Progenitor cell of endocrine pancreas (in vitro differentiated cells): ENCODE measurements at regions not wholly inside any gene's neighbourhood (a gene's known extent, or its start where the extent isn't known, plus 50 kb on each side); places are given as distances from the start of the nearest gene placed in this dataset.

Source experiments
- DNase-seq: peaks from one replicate; pipeline ENCODE4 v3.0.0; 2021; ENCODE audit warnings: low spot score; ENCODE audit not compliant: unreplicated experiment
- H3K27ac Mint-ChIP-seq: 2 replicates; pipeline ENCODE4 v1.8.0; 2021; ENCODE audit warnings: mild to moderate bottlenecking, moderate library complexity, mixed read lengths
- H3K27me3 Mint-ChIP-seq: 2 replicates; pipeline ENCODE4 v1.8.0; 2021; ENCODE audit warnings: mixed read lengths
- H3K36me3 Mint-ChIP-seq: 2 replicates; pipeline ENCODE4 v1.8.0; 2022; ENCODE audit warnings: mixed read lengths; ENCODE audit not compliant: insufficient read depth
- H3K4me1 Mint-ChIP-seq: 2 replicates; pipeline ENCODE4 v1.8.0; 2021; ENCODE audit warnings: low read depth, mixed read lengths
- H3K4me3 Mint-ChIP-seq: 2 replicates; pipeline ENCODE4 v1.8.0; 2021; ENCODE audit warnings: low read depth, mild to moderate bottlenecking, moderate library complexity, mixed read lengths
- H3K9me3 Mint-ChIP-seq: 2 replicates; pipeline ENCODE4 v1.8.0; 2021; ENCODE audit warnings: low read depth, mixed read lengths
- TF ChIP-seq, protein P1 (sequence below): fragments of 200-600 bp; sonication (generic); IDR thresholded peaks from one replicate; pipeline ENCODE4 v1.5.0; 2021; ENCODE audit warnings: antibody characterized with exemption, mild to moderate bottlenecking; ENCODE audit not compliant: unreplicated experiment

DNA sequence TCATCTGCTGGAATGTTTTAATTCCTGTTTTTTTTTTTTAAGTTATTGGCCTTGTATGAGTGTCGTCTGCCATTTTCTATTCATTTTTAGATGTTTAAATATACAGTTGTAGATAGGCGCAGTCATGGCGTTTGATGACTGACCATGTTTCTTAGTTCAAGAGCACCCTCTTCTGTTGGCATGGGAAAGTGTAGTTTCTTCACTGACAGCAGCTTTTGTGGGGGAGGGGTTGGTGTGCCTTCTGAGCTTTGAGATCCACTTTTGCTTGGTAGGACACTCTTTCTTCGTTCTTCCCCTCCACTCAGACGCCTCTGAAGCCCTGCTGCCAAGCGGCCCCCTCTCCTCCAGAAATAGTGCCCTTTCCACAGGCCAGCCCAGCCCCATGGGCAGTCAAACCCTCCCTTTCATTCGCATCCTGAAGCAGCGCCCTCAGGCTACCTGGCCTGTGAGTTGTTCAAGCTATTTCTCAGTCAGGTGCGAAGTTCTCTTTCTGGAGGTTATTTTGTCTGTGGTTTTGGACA lies 492.0 kb downstream of the TNS1 start:
- TF ChIP-seq, protein P1, sequence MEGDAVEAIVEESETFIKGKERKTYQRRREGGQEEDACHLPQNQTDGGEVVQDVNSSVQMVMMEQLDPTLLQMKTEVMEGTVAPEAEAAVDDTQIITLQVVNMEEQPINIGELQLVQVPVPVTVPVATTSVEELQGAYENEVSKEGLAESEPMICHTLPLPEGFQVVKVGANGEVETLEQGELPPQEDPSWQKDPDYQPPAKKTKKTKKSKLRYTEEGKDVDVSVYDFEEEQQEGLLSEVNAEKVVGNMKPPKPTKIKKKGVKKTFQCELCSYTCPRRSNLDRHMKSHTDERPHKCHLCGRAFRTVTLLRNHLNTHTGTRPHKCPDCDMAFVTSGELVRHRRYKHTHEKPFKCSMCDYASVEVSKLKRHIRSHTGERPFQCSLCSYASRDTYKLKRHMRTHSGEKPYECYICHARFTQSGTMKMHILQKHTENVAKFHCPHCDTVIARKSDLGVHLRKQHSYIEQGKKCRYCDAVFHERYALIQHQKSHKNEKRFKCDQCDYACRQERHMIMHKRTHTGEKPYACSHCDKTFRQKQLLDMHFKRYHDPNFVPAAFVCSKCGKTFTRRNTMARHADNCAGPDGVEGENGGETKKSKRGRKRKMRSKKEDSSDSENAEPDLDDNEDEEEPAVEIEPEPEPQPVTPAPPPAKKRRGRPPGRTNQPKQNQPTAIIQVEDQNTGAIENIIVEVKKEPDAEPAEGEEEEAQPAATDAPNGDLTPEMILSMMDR = peak; percentile 85
- Mint-ChIP-seq H3K4me1 (peaks cover 26% of the 10 kb centered on the region), H3K27me3 (no peaks in the 10 kb centered on the region), H3K36me3 (no peaks in the 10 kb centered on the region), H3K4me3 (no peak overlapping the region), H3K27ac (peak overlapping the region; percentile 46), H3K9me3 (peaks cover 3% of the 10 kb centered on the region)
- DNase-seq = peak; percentile 28

DNA sequence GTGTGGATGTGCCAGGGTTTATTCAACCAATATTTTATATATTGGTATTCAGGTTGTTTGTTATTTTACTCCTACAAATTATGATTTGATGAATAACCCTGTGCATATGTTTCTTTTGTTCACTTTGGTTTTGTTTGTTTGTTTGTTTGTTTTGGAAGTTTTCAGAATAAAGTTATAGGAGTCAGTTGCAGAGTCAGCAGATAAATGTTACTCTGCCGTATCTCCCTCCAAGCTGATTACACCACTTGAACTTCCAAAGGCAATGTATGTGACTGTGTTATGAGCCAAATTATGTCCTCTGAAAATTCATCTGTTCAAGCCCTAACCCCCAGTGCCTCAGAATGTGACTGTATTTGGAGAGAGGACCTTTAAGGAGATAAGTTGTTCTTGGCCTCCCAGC lies 497.5 kb downstream of the TNS1 start:
- TF ChIP-seq, protein P1 = no peak
- Mint-ChIP-seq H3K36me3 (no peaks in the 10 kb centered on the region), H3K4me1 (peaks cover 5% of the 10 kb centered on the region), H3K27me3 (no peaks in the 10 kb centered on the region), H3K9me3 (peaks cover 3% of the 10 kb centered on the region), H3K27ac (no peak overlapping the region), H3K4me3 (no peak overlapping the region)
- DNase-seq = no peak

DNA sequence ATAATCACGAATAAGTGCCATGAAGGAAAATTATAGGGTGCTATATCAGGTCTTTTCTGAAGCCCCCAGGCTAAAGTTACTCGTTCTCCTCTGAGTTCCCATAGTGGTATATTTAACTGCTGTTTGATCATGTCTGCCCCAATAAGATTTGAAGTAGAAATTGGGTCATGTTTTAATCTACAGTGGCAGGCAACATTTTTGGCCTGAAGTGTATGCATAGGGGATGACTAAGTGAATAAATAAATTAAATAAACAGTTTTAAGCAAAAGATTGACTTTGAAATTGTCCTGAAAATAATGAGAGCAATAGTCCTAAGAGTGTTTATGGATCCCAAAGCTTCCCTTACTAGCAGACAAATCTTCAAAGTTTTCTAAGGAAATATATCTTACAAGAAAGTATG lies 500.9 kb downstream of the TNS1 start:
- no peaks in the 10 kb centered on the region for H3K9me3 Mint-ChIP-seq
- TF ChIP-seq, protein P1 = no peak

DNA sequence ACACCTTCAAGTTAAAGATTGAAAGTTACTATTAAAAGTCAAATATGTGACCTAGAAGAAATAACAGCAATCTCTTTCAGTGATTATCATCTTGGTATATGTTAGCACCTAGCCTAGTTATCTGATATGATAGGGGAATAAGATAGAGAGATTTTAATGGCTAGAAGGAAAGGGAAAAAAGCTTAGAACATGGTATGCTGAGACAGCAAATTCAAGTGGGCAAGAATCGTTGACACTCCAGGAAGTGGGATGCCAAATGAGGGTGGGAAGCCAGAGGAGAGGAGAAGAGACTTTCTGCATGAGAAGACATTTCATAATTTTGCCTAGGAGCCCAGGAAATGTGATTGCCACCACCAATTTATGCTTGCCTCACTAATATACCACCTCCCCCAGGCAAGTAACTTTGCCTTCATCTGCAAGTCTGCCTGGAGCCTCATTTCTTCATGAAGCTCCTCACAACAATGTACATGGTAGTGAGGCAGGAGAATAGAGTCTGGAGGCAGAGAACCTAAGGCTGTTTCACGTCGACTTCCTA lies 504.9 kb downstream of the TNS1 start:
- peaks cover 4% of the 10 kb centered on the region for H3K9me3 Mint-ChIP-seq
- H3K36me3 Mint-ChIP-seq = peaks cover 1% of the 10 kb centered on the region
- H3K27me3 Mint-ChIP-seq = no peaks in the 10 kb centered on the region
- no peak for DNase-seq
- no peak overlapping the region for H3K4me3 Mint-ChIP-seq
- TF ChIP-seq, protein P1 = no peak
- no peaks in the 10 kb centered on the region for H3K4me1 Mint-ChIP-seq
- no peak overlapping the region for H3K27ac Mint-ChIP-seq

More for the DNA sequence above, 500.9 kb downstream of the TNS1 start:
- H3K27ac Mint-ChIP-seq = no peak overlapping the region
- H3K27me3 Mint-ChIP-seq = no peaks in the 10 kb centered on the region
- DNase-seq = no peak
- no peak overlapping the region for H3K4me3 Mint-ChIP-seq
- no peaks in the 10 kb centered on the region for H3K36me3 Mint-ChIP-seq
- H3K4me1 Mint-ChIP-seq = no peaks in the 10 kb centered on the region

DNA sequence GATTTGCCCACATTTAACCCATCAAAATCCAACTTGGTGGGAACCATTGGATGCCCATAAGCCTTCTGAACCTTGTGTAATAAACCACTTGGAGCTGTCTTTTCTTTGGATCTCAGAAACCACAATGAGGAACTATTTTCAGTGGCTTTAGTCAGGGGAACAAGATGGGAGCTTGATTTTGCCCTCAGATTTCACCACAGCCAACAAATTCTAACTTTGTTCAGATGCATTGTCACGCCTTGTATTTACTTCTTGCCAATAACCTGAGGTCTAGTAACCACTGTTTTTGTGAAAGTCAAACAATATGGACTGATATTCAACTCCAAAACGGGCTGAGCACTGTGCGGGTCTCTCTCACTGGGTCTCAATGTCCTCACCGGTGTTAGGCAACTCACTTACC lies 508.2 kb downstream of the TNS1 start:
- Mint-ChIP-seq H3K4me1 (no peaks in the 10 kb centered on the region), H3K9me3 (peaks cover 4% of the 10 kb centered on the region), H3K36me3 (peaks cover 1% of the 10 kb centered on the region), H3K4me3 (no peak overlapping the region), H3K27me3 (no peaks in the 10 kb centered on the region), H3K27ac (no peak overlapping the region)
- TF ChIP-seq, protein P1 = no peak
- no peak for DNase-seq
